A549 (cell line): ENCODE measurements at regions not wholly inside any gene's neighbourhood (a gene's known extent, or its start where the extent isn't known, plus 50 kb on each side); places are given as distances from the start of the nearest gene placed in this dataset.

Experiments
- ATAC-seq, 2 experiments: fragments of 200-7000 bp in 1 of 2; fragments of >200 bp in 1 of 2; cut with Nextera tagmentation in 1 of 2; cut with Tn5 transposase in 1 of 2; 3 replicates each; pipeline versions ENCODE4 v1.8.0 to v1.9.1; 2018 to 2020; ENCODE audit warnings: mild to moderate bottlenecking in 1 of 2, moderate library complexity in 1 of 2
- CTCF ChIA-PET: fragments of 300-600 bp; sonication (Branson Sonifier 250); formaldehyde crosslinking; extraction: SDS; loops from one replicate; lab custom pipeline; 2021; ENCODE audit warnings: antibody characterized with exemption, inconsistent platforms; lab: Yijun Ruan, JAX
- POLR2A ChIA-PET: fragments of 350-600 bp; formaldehyde crosslinking; extraction: SDS; loops from one replicate; lab custom pipeline; 2021; ENCODE audit warnings: antibody characterized with exemption, inconsistent platforms; lab: Yijun Ruan, JAX
- DNase-seq, 2 experiments: peaks; one replicate each; pipeline versions ENCODE4 v3.0.0 to v3.0.0-alpha.2; 2011 to 2016; ENCODE audit warnings: low read depth in 1 of 2, low spot score in 1 of 2
- FAIRE-seq: peaks from 2 replicates; lab custom pipeline; 2011; peaks lifted over from hg19 to GRCh38; lab: Jason Lieb, UNC
- H3K27ac ChIP-seq, 2 experiments: fragments of >200 bp; sonication (Bioruptor Twin); formaldehyde crosslinking; 3 replicates each; pipeline ENCODE4 v1.5.1; 2016 to 2017
- H3K4me1 ChIP-seq: fragments of >200 bp; sonication (Bioruptor Twin); formaldehyde crosslinking; 3 replicates; pipeline ENCODE4 v1.6.1; 2016
- H3K4me2 ChIP-seq: fragments of >200 bp; sonication (Bioruptor Twin); formaldehyde crosslinking; 3 replicates; pipeline ENCODE4 v1.6.1; 2016
- H3K4me3 ChIP-seq: fragments of >200 bp; sonication (Bioruptor Twin); formaldehyde crosslinking; 3 replicates; pipeline ENCODE4 v1.5.1; 2016
- H3K9me3 ChIP-seq: fragments of >200 bp; sonication (Bioruptor Twin); formaldehyde crosslinking; 3 replicates; pipeline ENCODE4 v1.6.1; 2016
- ATOH8 ChIP-seq: fragments of 250-450 bp; sonication (Bioruptor Pico); IDR thresholded peaks from 2 replicates; pipeline ENCODE4 v1.5.0; 2020; ENCODE audit warnings: low read depth, mild to moderate bottlenecking, moderate library complexity
- BHLHE40 ChIP-seq: IDR thresholded peaks from 2 replicates; pipeline ENCODE4 v1.6.1; 2012; ENCODE audit warnings: low read depth, low read length, inconsistent platforms
- CBX8 ChIP-seq: fragments of 200-600 bp; sonication (generic); IDR thresholded peaks from 2 replicates; pipeline ENCODE4 v1.6.1; 2016
- CHD2 ChIP-seq: fragments of 150-350 bp; IDR thresholded peaks from 2 replicates; pipeline ENCODE4 v1.6.1; 2014; ENCODE audit warnings: low read length; ENCODE audit not compliant: partially characterized antibody
- CHD4 ChIP-seq: fragments of 200-600 bp; sonication (generic); IDR thresholded peaks from 2 replicates; pipeline ENCODE4 v1.6.1; 2016; ENCODE audit warnings: antibody characterized with exemption, mild to moderate bottlenecking, borderline replicate concordance
- CTCF ChIP-seq: fragments of >200 bp; sonication (Bioruptor Twin); formaldehyde crosslinking; IDR thresholded peaks from 3 replicates; pipeline ENCODE4 v1.5.1; 2016
- EHMT2 ChIP-seq: fragments of 200-600 bp; sonication (generic); IDR thresholded peaks from 2 replicates; pipeline ENCODE4 v1.6.1; 2016; ENCODE audit warnings: antibody characterized with exemption, low read depth, mild to moderate bottlenecking, moderate library complexity
- FOXS1 ChIP-seq: fragments of 250-450 bp; sonication (Bioruptor Pico); IDR thresholded peaks from 2 replicates; pipeline ENCODE4 v1.5.0; 2020; ENCODE audit warnings: mild to moderate bottlenecking, moderate library complexity
- HDAC2 ChIP-seq: fragments of 200-600 bp; sonication (generic); IDR thresholded peaks from 2 replicates; pipeline ENCODE4 v1.6.1; 2016
- HEYL ChIP-seq: fragments of 250-450 bp; sonication (Bioruptor Pico); IDR thresholded peaks from 2 replicates; pipeline ENCODE4 v1.8.0; 2021; ENCODE audit warnings: mild to moderate bottlenecking, moderate library complexity
- HMGXB4 ChIP-seq: fragments of 250-450 bp; sonication (Bioruptor Pico); IDR thresholded peaks from 2 replicates; pipeline ENCODE4 v1.5.0; 2021; ENCODE audit warnings: mild to moderate bottlenecking, moderate library complexity, borderline replicate concordance
- JUNB ChIP-seq: fragments of >200 bp; sonication (Bioruptor Twin); formaldehyde crosslinking; IDR thresholded peaks from 2 replicates; pipeline ENCODE4 v1.6.1; 2016
- KDM1A ChIP-seq: fragments of 200-600 bp; sonication (generic); IDR thresholded peaks from 2 replicates; pipeline ENCODE4 v1.6.1; 2016; ENCODE audit warnings: low read depth, mild to moderate bottlenecking
- KDM5A ChIP-seq: fragments of 200-600 bp; sonication (generic); IDR thresholded peaks from 2 replicates; pipeline ENCODE4 v1.6.1; 2016; ENCODE audit warnings: antibody characterized with exemption, mild to moderate bottlenecking
- MAX ChIP-seq: IDR thresholded peaks from 2 replicates; pipeline ENCODE4 v1.6.1; 2012
- MAZ ChIP-seq: fragments of 150-350 bp; IDR thresholded peaks from 2 replicates; pipeline ENCODE4 v1.6.1; 2014; ENCODE audit warnings: antibody characterized with exemption, low read depth, low read length, borderline replicate concordance
- NR3C1 ChIP-seq: fragments of >200 bp; sonication (Bioruptor Twin); formaldehyde crosslinking; IDR thresholded peaks from 3 replicates; pipeline ENCODE4 v1.6.1; 2017
- PHF8 ChIP-seq: fragments of 200-600 bp; sonication (generic); IDR thresholded peaks from 2 replicates; pipeline ENCODE4 v1.6.1; 2016; ENCODE audit warnings: low read depth, mild to moderate bottlenecking, antibody characterized with exemption, moderate library complexity, borderline replicate concordance
- POLR2AphosphoS2 ChIP-seq: conservative IDR thresholded peaks from 2 replicates; pipeline ENCODE4 v1.6.1; 2012; ENCODE audit warnings: low read length, improper control_type of control experiment, inconsistent platforms
- RAD21 ChIP-seq, 2 experiments: fragments of >200 bp in 1 of 2; sonication (Bioruptor Twin) in 1 of 2; formaldehyde crosslinking in 1 of 2; IDR thresholded peaks in 1 of 2; conservative IDR thresholded peaks in 1 of 2; 2 replicates in 1 of 2; 3 replicates in 1 of 2; pipeline ENCODE4 v1.6.1; 2012 to 2018; ENCODE audit warnings: inconsistent platforms in 1 of 2
- RFX5 ChIP-seq: fragments of 450-650 bp; IDR thresholded peaks from 2 replicates; pipeline ENCODE4 v1.7.1; 2014; ENCODE audit warnings: antibody characterized with exemption, mild to moderate bottlenecking, moderate library complexity
- SMC3 ChIP-seq: fragments of >200 bp; sonication (Bioruptor Twin); formaldehyde crosslinking; IDR thresholded peaks from 3 replicates; pipeline ENCODE4 v1.6.1; 2018; ENCODE audit warnings: inconsistent platforms
- SREBF2 ChIP-seq: fragments of 450-650 bp; IDR thresholded peaks from 2 replicates; pipeline ENCODE4 v1.6.1; 2014; ENCODE audit warnings: mild to moderate bottlenecking, moderate library complexity
- ZC3H11A ChIP-seq: fragments of 450-650 bp; IDR thresholded peaks from 2 replicates; pipeline ENCODE4 v1.6.1; 2014; ENCODE audit warnings: antibody characterized with exemption, mild to moderate bottlenecking
- WGBS: methylation state at CpG from one replicate; pipeline ENCODE4 v1.1.6; 2017; ENCODE audit errors: missing lambda C conversion rate; 5-methylcytosine and 5-hydroxymethylcytosine counted together
- TF ChIP-seq, protein P1 (sequence below): IDR thresholded peaks from 2 replicates; pipeline ENCODE4 v1.6.1; 2012
- TF ChIP-seq, protein P2 (sequence below): fragments of 150-350 bp; IDR thresholded peaks from 2 replicates; pipeline ENCODE4 v1.6.1; 2014; ENCODE audit warnings: low read depth, mild to moderate bottlenecking, low read length
- TF ChIP-seq, protein P3 (sequence below): fragments of >200 bp; sonication (Bioruptor Twin); formaldehyde crosslinking; IDR thresholded peaks from 2 replicates; pipeline ENCODE4 v1.6.1; 2016

DNA sequence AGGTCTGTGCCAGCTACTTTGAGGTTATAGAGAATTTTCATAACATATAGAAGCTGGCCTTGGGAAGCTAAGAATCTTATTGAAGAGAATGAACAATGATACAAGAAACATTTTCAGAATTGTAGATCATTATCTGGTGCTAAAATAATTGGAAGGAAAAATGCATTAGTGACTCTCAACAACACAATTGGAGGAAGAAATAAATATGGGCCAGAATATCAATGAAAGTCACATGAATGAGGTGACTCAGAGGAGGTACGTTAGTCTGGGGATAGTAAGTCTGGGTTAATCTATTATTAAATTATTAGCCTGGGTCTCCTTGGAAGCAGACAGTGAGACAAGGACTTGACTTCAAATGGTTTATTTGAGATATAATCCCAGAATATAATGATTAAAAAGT, 529.3 kb upstream of the SLIT2 start:
- no peak for TF ChIP-seq EHMT2
- TF ChIP-seq HMGXB4 (CRISPR knock-in tag) = no peak
- TF ChIP-seq SREBF2 = no peak
- TF ChIP-seq BHLHE40 = no peak
- no peak for TF ChIP-seq FOXS1 (CRISPR knock-in tag)
- no peak for TF ChIP-seq ZC3H11A
- no peak for TF ChIP-seq SMC3
- TF ChIP-seq HEYL (CRISPR knock-in tag) = no peak
- no peak for TF ChIP-seq NR3C1
- TF ChIP-seq CHD4 = no peak
- TF ChIP-seq RFX5 = no peak
- TF ChIP-seq, protein P1, sequence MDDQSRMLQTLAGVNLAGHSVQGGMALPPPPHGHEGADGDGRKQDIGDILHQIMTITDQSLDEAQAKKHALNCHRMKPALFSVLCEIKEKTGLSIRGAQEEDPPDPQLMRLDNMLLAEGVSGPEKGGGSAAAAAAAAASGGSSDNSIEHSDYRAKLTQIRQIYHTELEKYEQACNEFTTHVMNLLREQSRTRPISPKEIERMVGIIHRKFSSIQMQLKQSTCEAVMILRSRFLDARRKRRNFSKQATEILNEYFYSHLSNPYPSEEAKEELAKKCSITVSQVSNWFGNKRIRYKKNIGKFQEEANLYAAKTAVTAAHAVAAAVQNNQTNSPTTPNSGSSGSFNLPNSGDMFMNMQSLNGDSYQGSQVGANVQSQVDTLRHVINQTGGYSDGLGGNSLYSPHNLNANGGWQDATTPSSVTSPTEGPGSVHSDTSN = no peak
- no peak for TF ChIP-seq CHD2
- no peak for TF ChIP-seq CTCF
- TF ChIP-seq PHF8 = no peak
- no peak for TF ChIP-seq MAZ
- TF ChIP-seq ATOH8 = no peak
- TF ChIP-seq KDM1A = no peak
- TF ChIP-seq HDAC2 = no peak
- no peak for TF ChIP-seq RAD21 (conservative IDR thresholded peaks at IDR 0.05 in 1 of 2, IDR thresholded peaks at IDR 0.05 in 1 of 2)
- 0% methylated on average over 1 of the region's 1 CpG for WGBS
- DNase-seq = no peak
- CTCF ChIA-PET = no interaction called here
- no peak for FAIRE-seq
- Histone ChIP-seq H3K4me3 (no peak overlapping the region), H3K4me1 (no peaks in the 10 kb centered on the region), H3K27ac (no peak overlapping the region), H3K9me3 (no peaks in the 10 kb centered on the region), H3K4me2 (no peak overlapping the region)
- POLR2A ChIA-PET = no interaction called here
- ATAC-seq = no peak

- POLR2A ChIA-PET = no interaction called here
- Histone ChIP-seq H3K4me2 (no peak overlapping the region), H3K27ac (no peak overlapping the region), H3K4me1 (no peaks in the 10 kb centered on the region), H3K9me3 (no peaks in the 10 kb centered on the region), H3K4me3 (no peak overlapping the region)
- DNase-seq (no peak), FAIRE-seq (no peak), ATAC-seq (no peak)
- TF ChIP-seq KDM5A (no peak), ZC3H11A (no peak), JUNB (no peak), KDM1A (no peak), POLR2AphosphoS2 (no peak), MAX (no peak), HDAC2 (no peak), MAZ (no peak), CBX8 (no peak), FOXS1 (CRISPR knock-in tag) (no peak), EHMT2 (no peak)
- TF ChIP-seq, protein P2, sequence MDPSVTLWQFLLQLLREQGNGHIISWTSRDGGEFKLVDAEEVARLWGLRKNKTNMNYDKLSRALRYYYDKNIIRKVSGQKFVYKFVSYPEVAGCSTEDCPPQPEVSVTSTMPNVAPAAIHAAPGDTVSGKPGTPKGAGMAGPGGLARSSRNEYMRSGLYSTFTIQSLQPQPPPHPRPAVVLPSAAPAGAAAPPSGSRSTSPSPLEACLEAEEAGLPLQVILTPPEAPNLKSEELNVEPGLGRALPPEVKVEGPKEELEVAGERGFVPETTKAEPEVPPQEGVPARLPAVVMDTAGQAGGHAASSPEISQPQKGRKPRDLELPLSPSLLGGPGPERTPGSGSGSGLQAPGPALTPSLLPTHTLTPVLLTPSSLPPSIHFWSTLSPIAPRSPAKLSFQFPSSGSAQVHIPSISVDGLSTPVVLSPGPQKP = no peak
- TF ChIP-seq, protein P3, sequence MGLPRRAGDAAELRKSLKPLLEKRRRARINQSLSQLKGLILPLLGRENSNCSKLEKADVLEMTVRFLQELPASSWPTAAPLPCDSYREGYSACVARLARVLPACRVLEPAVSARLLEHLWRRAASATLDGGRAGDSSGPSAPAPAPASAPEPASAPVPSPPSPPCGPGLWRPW = no peak
- CTCF ChIA-PET = no interaction called here
Observed at GRCh38 chr4:19721587-19721986, 530.1 kb upstream of the SLIT2 start.
